ENCODE measurements at regions not wholly inside any gene's neighbourhood (a gene's known extent, or its start where the extent isn't known, plus 50 kb on each side); places are given as distances from the start of the nearest gene placed in this dataset.

DNA sequence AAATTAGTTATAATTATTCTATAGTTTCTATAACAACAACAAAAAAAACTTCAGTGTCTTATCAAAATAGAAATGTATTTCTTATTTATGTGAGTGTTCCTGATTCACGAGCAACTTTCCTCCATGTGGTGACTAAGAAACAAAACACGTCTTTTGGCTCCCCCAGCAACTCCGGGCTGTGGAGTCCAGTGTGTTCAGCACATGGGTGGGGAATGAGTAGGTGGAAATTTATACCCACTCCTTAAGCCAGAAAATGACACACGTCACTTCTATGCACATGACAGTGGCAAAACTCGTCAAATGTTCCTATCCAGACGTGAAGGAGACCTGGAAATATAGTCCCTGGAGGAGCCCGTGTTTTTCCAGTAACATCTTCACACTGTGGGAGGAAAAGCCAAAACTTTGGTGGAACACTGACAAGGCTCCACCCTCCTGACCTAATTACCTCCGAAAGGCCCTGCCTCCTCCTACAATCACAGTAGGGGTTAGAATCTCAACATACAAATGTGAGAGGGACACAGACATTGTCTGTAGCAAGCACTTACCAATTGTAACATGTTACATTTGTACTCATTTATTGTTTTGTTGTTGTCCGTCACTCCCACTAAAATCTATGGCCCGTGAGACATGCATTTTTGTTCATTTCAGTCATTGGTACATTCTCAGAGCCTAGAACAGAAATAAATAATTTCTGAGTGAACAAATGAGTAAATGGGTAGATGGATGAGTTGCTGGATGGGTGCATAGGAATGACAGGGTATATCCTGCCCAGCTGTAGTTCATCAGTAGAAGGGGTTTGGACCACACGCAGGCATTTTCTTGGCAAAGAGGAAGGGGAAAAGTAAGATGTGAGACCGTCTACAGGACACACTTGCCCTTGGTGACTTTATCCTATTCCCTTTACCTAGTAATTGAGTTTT lies 605.8 kb upstream of the TENM3 start:
- TF ChIP-seq, protein P1, sequence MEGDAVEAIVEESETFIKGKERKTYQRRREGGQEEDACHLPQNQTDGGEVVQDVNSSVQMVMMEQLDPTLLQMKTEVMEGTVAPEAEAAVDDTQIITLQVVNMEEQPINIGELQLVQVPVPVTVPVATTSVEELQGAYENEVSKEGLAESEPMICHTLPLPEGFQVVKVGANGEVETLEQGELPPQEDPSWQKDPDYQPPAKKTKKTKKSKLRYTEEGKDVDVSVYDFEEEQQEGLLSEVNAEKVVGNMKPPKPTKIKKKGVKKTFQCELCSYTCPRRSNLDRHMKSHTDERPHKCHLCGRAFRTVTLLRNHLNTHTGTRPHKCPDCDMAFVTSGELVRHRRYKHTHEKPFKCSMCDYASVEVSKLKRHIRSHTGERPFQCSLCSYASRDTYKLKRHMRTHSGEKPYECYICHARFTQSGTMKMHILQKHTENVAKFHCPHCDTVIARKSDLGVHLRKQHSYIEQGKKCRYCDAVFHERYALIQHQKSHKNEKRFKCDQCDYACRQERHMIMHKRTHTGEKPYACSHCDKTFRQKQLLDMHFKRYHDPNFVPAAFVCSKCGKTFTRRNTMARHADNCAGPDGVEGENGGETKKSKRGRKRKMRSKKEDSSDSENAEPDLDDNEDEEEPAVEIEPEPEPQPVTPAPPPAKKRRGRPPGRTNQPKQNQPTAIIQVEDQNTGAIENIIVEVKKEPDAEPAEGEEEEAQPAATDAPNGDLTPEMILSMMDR (IDR thresholded peaks at IDR 0.05; ENCODE audit: insufficient read depth, low read depth, low read length): no peak
- TF ChIP-seq EZH2 (IDR thresholded peaks at IDR 0.05; ENCODE audit: insufficient read depth, low read length): no peak
- Histone ChIP-seq H3K9ac (ENCODE audit: low read length) (no peak overlapping the region), H3K9me3 (ENCODE audit: insufficient read depth, low read depth, low read length) (no peaks in the 10 kb centered on the region), H4K20me1 (ENCODE audit: insufficient read depth, low read length) (no peaks in the 10 kb centered on the region), H3K36me3 (ENCODE audit: insufficient read depth, low read length) (no peaks in the 10 kb centered on the region), H3K79me2 (ENCODE audit: insufficient read depth, low read length) (no peaks in the 10 kb centered on the region), H3K4me2 (ENCODE audit: low read length) (peak overlapping the region; percentile 16), H2AFZ (ENCODE audit: low read depth, low read length) (no peak overlapping the region), H3K27ac (ENCODE audit: low read depth, low read length) (peak overlapping the region; percentile 42), H3K4me3 (ENCODE audit: insufficient read depth, low read depth, low read length) (no peak overlapping the region), H3K4me1 (ENCODE audit: insufficient read depth, low read length) (peaks cover 5% of the 10 kb centered on the region), H3K27me3 (ENCODE audit: insufficient read depth, low read length) (no peaks in the 10 kb centered on the region)
- DNase-seq (ENCODE audit: low read depth) (peak; percentile 47), FAIRE-seq (peak; percentile 32)
- no peak overlapping the region for H3K27ac Mint-ChIP-seq (ENCODE audit: unreplicated experiment)
- no peak overlapping the region for H3K4me3 Mint-ChIP-seq (ENCODE audit: unreplicated experiment)
- H3K36me3 Mint-ChIP-seq (ENCODE audit: low read depth, unreplicated experiment): no peaks in the 10 kb centered on the region
- peaks cover 2% of the 10 kb centered on the region for H3K9me3 Mint-ChIP-seq (ENCODE audit: unreplicated experiment)
- no peaks in the 10 kb centered on the region for H3K4me1 Mint-ChIP-seq (ENCODE audit: low read depth, unreplicated experiment)
- H3K27me3 Mint-ChIP-seq (ENCODE audit: low read depth, unreplicated experiment): no peaks in the 10 kb centered on the region

DNA sequence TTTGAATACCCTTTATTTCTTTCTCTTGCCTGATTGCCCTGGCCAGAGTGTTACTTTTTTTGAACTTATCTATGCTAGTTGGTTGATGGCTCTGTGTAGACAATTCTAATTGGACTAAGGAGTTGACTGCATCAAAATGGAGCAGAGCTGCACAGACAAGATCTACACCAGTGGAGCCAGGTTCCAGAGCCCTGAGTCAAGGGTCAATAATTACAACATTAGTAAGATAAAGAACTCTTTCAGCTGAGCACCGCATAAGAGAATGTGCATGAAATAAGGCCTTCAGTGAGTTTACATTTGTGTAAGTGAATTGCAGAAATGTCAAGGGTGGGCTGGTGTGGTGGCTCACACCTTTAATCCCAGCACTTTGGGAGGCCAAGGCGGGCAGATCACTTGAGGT lies 599.7 kb upstream of the TENM3 start:
- H3K9me3 Mint-ChIP-seq (ENCODE audit: unreplicated experiment): no peaks in the 10 kb centered on the region
- H3K36me3 ChIP-seq (ENCODE audit: insufficient read depth, low read length): no peaks in the 10 kb centered on the region
- no peak overlapping the region for H3K27ac ChIP-seq (ENCODE audit: low read depth, low read length)
- no peaks in the 10 kb centered on the region for H4K20me1 ChIP-seq (ENCODE audit: insufficient read depth, low read length)
- no peak overlapping the region for H3K27ac Mint-ChIP-seq (ENCODE audit: unreplicated experiment)
- H3K79me2 ChIP-seq (ENCODE audit: insufficient read depth, low read length): no peaks in the 10 kb centered on the region
- H3K36me3 Mint-ChIP-seq (ENCODE audit: low read depth, unreplicated experiment): no peaks in the 10 kb centered on the region
- H3K4me1 ChIP-seq (ENCODE audit: insufficient read depth, low read length): peaks cover 3% of the 10 kb centered on the region
- no peaks in the 10 kb centered on the region for H3K9me3 ChIP-seq (ENCODE audit: insufficient read depth, low read depth, low read length)
- no peak overlapping the region for H3K4me3 Mint-ChIP-seq (ENCODE audit: unreplicated experiment)
- no peak overlapping the region for H2AFZ ChIP-seq (ENCODE audit: low read depth, low read length)
- no peaks in the 10 kb centered on the region for H3K27me3 Mint-ChIP-seq (ENCODE audit: low read depth, unreplicated experiment)
- DNase-seq (ENCODE audit: low read depth): no peak
- H3K27me3 ChIP-seq (ENCODE audit: insufficient read depth, low read length): no peaks in the 10 kb centered on the region
- no peak for TF ChIP-seq EZH2 (IDR thresholded peaks at IDR 0.05; ENCODE audit: insufficient read depth, low read length)
- TF ChIP-seq, protein P1 (IDR thresholded peaks at IDR 0.05; ENCODE audit: insufficient read depth, low read depth, low read length): no peak
- H3K4me1 Mint-ChIP-seq (ENCODE audit: low read depth, unreplicated experiment): no peaks in the 10 kb centered on the region
- no peak overlapping the region for H3K4me3 ChIP-seq (ENCODE audit: insufficient read depth, low read depth, low read length)
- no peak for FAIRE-seq
- H3K9ac ChIP-seq (ENCODE audit: low read length): no peak overlapping the region
- no peak overlapping the region for H3K4me2 ChIP-seq (ENCODE audit: low read length)

DNA sequence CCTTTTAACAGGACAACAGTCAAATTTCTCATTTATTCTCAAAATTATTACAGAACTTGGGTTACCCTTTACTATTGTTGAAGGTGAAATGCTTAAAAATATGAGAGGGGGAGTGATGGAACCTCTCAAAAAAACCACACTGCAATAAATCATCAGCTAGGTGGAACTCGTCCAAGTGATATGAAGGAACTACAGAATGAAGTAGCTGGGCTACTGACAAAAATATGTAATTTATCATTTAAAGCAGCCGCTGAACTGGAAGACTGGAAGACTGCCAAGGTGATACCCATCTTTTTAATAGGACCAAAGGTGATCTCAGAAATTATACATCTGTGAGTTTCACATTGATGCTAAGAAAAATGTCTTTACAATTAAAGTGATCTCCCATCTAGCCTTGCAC lies 597.7 kb upstream of the TENM3 start:
- Histone ChIP-seq H3K4me3 (ENCODE audit: insufficient read depth, low read depth, low read length) (no peak overlapping the region), H3K4me2 (ENCODE audit: low read length) (no peak overlapping the region), H2AFZ (ENCODE audit: low read depth, low read length) (no peak overlapping the region), H3K36me3 (ENCODE audit: insufficient read depth, low read length) (no peaks in the 10 kb centered on the region), H3K27ac (ENCODE audit: low read depth, low read length) (no peak overlapping the region), H3K27me3 (ENCODE audit: insufficient read depth, low read length) (no peaks in the 10 kb centered on the region), H3K4me1 (ENCODE audit: insufficient read depth, low read length) (peaks cover 9% of the 10 kb centered on the region), H3K9me3 (ENCODE audit: insufficient read depth, low read depth, low read length) (no peaks in the 10 kb centered on the region), H3K9ac (ENCODE audit: low read length) (no peak overlapping the region), H3K79me2 (ENCODE audit: insufficient read depth, low read length) (no peaks in the 10 kb centered on the region), H4K20me1 (ENCODE audit: insufficient read depth, low read length) (no peaks in the 10 kb centered on the region)
- H3K4me3 Mint-ChIP-seq (ENCODE audit: unreplicated experiment): no peak overlapping the region
- H3K27ac Mint-ChIP-seq (ENCODE audit: unreplicated experiment): no peak overlapping the region
- no peaks in the 10 kb centered on the region for H3K9me3 Mint-ChIP-seq (ENCODE audit: unreplicated experiment)
- H3K4me1 Mint-ChIP-seq (ENCODE audit: low read depth, unreplicated experiment): peaks cover 2% of the 10 kb centered on the region
- TF ChIP-seq, protein P1 (IDR thresholded peaks at IDR 0.05; ENCODE audit: insufficient read depth, low read depth, low read length): no peak
- no peak for TF ChIP-seq EZH2 (IDR thresholded peaks at IDR 0.05; ENCODE audit: insufficient read depth, low read length)
- FAIRE-seq (no peak), DNase-seq (ENCODE audit: low read depth) (peak; percentile 21)
- H3K27me3 Mint-ChIP-seq (ENCODE audit: low read depth, unreplicated experiment): no peaks in the 10 kb centered on the region
- no peaks in the 10 kb centered on the region for H3K36me3 Mint-ChIP-seq (ENCODE audit: low read depth, unreplicated experiment)
